GM21619 (cell line): ENCODE measurements at regions not wholly inside any gene's neighbourhood (a gene's known extent, or its start where the extent isn't known, plus 50 kb on each side); places are given as distances from the start of the nearest gene placed in this dataset.

Source experiments
- ATAC-seq: cut with Tn5 transposase; IDR thresholded peaks from one replicate; pipeline ENCODE4 v1.9.1; 2021; ENCODE audit not compliant: unreplicated experiment

- no peak for ATAC-seq
These were observed 136.7 kb upstream of the MYCN start for GRCh38 chr2:15803543-15804245.

- ATAC-seq: no peak
These were observed 136.1 kb upstream of the MYCN start for GRCh38 chr2:15804246-15804619.

- no peak for ATAC-seq
These were observed 135.7 kb upstream of the MYCN start for GRCh38 chr2:15804691-15805090.

- ATAC-seq: no peak
These were observed 135.1 kb upstream of the MYCN start for GRCh38 chr2:15805206-15805605.

GRCh38 chr2:15805772-15806171 lies 134.6 kb upstream of the MYCN start:
- ATAC-seq: no peak

DNA sequence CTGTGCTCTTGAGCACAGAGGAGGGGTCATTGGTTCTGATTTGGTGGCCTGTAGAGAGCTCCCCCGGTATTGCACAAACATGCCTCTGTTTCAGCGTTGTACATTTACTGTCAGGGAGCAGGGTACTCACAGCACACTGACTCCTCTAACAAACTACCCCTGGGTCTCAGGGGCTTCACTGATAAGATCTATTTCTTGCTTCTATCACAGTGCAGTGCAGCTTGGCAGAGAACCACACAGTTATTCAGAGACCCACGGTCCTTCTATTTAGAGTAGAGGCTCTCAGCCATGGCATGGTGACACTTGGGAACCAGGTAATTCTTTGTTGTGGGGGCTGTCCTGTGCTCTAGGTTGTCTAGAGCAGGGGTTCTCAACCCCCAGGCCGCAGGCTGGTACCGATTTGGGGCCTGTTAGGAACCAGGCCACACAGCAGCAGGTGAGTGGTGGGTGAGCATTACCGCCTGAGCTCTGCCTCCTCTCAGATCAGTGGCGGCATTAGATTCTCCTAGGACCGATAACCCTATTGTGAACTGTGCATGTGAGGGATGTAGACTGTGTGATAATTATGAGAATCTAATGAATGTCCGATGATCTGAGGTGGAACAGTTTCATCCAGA lies 133.4 kb upstream of the MYCN start:
- no peak for ATAC-seq

GRCh38 chr2:15807418-15808203 lies 132.7 kb upstream of the MYCN start:
- ATAC-seq: no peak

DNA sequence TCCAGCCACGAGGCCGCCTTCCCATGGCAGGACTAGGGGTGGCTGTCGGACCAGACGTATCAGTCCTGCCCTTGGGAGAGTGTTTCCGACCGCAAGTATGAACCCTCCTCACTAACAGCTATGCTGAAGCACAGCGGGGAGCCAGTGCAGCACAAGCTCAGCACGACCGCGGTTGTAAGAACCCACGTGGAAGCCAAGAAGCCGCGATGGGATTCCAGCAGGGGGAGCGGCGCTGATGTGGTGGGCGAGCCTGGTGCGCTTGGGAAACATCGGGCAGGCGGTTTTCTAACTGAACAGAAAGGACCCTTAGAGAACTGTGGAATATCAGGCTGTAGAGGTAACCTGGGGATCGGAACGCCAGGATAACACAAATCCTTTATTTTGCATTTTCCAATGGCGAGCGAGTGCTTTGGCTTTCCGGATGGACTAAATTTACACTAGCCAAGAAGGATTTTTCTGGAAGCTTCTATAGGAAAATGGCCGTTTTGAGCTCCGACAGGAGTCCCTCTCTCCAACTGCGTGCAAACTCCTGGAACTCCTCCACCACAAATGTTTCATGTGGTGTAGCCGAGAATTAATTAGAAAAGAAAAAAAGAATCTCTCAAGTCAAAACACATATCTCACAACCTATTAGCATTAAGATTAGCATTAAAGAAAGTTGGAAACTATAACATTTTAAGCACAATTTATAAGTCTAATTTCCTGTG lies 132.0 kb upstream of the MYCN start:
- no peak for ATAC-seq

DNA sequence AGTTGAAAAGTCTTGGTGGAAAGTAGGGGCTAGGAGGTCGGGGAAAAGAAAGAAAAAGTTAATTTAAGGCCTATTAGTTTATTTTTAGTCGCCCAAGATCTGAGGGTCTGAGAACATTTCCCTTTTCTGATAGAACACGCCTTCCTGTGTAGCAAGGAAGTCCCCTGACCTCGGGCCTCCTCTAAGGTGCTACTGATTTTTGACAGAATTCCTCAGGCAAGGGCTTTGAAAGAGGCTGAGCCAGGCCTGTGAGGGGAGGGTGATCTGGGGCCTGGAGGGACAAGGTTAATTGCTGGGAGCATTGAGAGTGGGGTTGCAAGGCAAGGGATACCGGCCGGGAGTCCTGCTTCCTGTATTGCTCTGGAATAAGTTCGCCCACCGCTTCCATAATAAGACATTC lies 131.4 kb upstream of the MYCN start:
- no peak for ATAC-seq

DNA sequence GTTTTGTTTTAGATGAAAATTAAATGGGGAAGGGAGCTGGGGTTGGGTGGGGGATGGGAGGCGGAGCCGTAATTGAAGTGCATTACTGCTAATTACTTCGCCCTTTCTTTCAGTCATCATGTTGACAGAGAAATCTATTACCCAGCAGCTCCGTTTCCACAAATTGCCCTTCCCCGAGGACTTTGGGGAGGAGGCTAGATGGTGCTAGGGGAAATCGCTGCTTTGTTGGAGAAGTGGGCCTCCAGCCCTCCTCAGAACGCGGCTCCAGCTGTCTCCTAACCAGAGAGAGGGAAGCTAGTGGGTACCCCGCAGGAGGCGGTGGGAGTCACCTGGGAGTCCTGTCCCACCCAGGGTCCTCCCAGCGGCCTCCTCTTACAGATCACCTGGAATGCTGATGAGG lies 130.9 kb upstream of the MYCN start:
- ATAC-seq: no peak

DNA sequence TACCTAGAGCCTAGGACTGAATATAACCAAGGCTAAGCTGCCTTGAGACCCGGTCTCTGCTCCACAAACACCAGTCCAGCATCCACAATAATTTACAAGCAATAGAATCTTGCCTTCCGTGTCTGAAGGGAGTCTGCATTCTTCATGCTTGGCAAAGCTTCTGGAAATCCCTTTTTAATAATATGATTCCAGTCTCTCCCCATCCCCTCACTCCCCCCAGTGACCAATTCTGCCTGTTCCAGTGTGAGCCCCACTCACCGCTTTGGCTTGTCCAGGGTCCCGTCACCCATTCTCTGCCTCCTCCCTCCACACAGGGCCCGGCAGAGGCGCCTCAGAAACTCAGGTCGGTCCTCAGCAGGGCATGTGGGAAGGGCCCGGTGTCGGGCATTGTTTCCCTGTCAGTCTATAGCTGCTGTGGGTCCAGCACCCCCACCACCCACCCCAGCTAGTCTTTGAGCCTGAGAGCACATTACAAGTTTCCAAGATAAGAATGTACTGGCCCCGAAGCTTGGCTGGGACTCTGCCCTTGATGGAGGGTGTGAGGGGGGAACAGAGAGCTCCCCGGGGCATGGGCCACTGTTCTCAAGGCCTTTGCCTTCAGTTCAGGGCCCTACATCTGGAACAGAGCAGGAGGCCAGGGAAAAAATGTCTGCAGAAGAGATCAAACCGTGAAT lies 129.7 kb upstream of the MYCN start:
- ATAC-seq: no peak

DNA sequence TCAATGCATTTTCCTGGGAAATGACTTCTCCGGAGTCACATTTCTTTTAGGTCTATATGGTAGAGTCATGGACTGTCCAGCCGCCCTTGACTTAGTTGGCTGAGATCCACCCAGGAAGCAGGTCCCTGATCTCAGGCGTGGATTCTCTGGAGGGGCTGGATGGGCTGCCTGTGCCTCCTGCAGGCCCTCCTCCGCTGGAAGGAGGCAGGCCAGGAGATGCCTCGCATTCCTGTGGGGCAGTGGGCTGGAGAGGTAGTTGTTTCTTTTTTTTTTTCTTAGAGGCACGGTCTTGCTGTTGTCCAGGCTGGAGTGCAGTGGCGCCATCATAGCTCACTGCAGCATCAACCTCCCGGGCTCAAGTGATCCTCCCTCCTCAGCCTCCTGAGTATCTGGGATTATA lies 129.0 kb upstream of the MYCN start:
- ATAC-seq: no peak

GRCh38 chr2:15812187-15812780 lies 128.1 kb upstream of the MYCN start:
- ATAC-seq: no peak

DNA sequence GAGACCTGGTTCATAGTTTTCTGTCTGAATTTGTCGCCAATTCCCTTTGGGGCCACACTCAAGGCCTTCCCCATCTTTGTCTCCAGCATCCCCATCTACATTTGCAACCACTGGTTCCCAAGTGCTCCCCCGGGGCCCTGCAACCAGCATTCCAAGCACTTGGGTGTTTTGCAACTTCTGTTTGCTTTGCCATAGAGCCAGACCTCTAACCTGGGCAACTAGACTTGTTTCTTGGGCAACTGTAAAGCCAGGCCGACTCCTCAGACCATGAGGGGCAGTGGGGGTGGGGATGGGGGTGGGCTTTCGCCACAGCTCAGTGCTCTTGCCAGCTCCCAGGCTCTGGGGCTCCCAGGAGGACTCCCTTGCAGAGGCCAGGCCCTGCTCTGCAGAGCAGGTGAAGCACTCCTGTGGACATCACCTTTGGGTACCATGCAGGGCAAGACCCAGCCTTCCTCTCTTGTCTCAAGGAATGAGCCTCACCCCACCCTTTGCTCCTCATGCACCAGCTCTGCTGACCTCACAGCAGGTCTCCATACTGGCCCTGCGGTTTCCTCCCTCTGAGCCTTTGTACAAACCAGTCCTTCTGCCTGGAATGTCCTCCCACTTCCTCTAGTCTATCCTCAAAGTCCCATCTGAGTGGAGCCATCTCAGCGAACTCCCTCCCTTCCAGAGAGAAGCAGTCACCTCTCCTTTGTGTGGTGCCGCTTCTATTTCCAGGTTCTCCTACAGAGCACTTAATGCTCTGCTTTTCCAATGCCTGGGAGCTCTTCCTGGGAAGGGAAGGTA lies 126.7 kb upstream of the MYCN start:
- no peak for ATAC-seq

- no peak for ATAC-seq
These were observed 125.9 kb upstream of the MYCN start for GRCh38 chr2:15814403-15814802.

GRCh38 chr2:15814946-15815345 lies 125.4 kb upstream of the MYCN start:
- ATAC-seq: no peak

DNA sequence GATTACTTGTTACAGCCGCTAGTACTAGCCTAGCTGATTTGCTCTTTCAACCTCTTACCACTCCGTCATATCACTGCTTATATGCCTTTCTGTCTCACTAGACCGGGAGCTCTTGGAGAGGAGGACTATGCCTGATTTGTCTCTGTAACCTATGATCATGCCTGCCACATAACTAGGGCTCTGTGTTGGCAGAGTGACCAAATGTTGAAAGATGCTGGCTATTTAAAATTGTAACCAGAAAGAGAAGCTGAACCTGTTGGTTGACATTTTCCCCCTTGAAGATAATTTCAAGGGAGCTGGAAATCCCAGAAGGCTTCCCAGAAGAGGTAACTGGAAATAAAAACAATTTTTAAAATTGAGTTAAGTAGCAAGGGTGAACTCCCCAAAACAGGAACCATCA lies 124.1 kb upstream of the MYCN start:
- ATAC-seq: no peak

DNA sequence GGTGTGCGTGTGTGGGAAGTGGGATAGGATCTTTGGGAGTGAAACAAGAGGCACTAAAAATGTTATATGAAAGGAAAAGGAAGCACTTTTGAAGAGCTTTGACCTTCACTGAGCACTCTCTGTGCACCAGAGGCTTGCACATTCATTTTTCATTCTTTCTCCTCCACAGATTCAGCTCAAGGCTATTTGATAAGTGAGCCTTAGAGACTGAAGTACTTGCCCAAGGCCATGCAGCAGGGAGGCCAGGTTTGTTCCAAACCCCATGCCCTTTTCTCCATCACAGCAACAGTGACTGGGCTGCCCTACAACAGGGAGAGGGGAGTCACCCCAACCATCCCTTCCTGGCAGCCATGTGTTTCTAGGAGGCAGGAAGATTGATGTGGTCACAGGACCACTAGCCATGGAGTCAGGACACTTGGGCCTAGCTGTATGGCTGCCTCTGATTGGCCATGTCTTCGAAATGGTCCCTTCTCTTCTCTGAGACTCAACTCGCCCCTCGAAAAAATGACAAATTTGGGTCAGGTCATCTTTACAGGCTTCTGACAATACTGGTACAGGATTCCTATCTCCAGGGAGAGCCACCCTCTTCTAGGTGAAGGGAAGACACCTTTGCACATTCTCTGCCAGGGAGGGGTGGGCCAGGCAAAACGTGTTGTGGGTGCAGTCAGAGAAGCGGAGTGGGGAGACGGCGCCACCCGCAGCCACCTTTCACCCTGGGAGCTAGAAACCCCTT lies 123.5 kb upstream of the MYCN start:
- no peak for ATAC-seq

- ATAC-seq: no peak
These were observed 122.6 kb upstream of the MYCN start for GRCh38 chr2:15817748-15818147.
